ENCODE measurements at regions not wholly inside any gene's neighbourhood (a gene's known extent, or its start where the extent isn't known, plus 50 kb on each side); places are given as distances from the start of the nearest gene placed in this dataset.

- POLR2A ChIA-PET: no interaction called here
- Histone ChIP-seq H3K9me3 (ENCODE audit: control insufficient read depth in 1 of 2, insufficient read depth in 1 of 2, low read depth in 1 of 2, low read length in 2 of 2) (peaks cover 0 to 6% of the 10 kb centered on the region in 2 experiments; a peak in 2 of 4 replicates), H3K79me2 (ENCODE audit: insufficient read depth, low read length) (no peaks in the 10 kb centered on the region), H2AFZ (ENCODE audit: low read depth, low read length, poor library complexity, severe bottlenecking) (no peak overlapping the region), H3K4me3 (replicated peaks in 1 of 2; ENCODE audit: low read depth in 1 of 2, low read length in 2 of 2) (no peak overlapping the region), H3K36me3 (ENCODE audit: control insufficient read depth in 1 of 2, insufficient read depth in 2 of 2, low read length in 2 of 2) (no peaks in the 10 kb centered on the region), H3K9me2 (ENCODE audit: insufficient read depth) (no peaks in the 10 kb centered on the region), H3K27ac (ENCODE audit: low read depth, low read length) (no peak overlapping the region), H3K27me3 (ENCODE audit: insufficient read depth, low read length) (no peaks in the 10 kb centered on the region), H3K4me1 (ENCODE audit: control insufficient read depth in 1 of 2, insufficient read depth in 2 of 2, low read length in 2 of 2) (no peaks in the 10 kb centered on the region), H4K20me1 (ENCODE audit: insufficient read depth) (no peaks in the 10 kb centered on the region), H3K9ac (ENCODE audit: low read length) (no peak overlapping the region), H3K4me2 (ENCODE audit: low read length) (no peak overlapping the region)
- BruUV-seq (replicated peaks): no TSS peak
- CTCF ChIA-PET: no interaction called here
- intact Hi-C loops (cut with micrococcal nuclease): no loop called here
- RAD21 ChIA-PET (ENCODE audit: low non-redundant PET in 1 of 2, low total read pairs in 2 of 2, uncharacterized antibody in 2 of 2, unreplicated experiment in 2 of 2): no interaction called here
- TF ChIP-seq FOSL1 (IDR thresholded peaks at IDR 0.05; ENCODE audit: low read depth): no peak
- TF ChIP-seq SRF (IDR thresholded peaks at IDR 0.05; ENCODE audit: low read depth): no peak
- TF ChIP-seq ZBTB33 (IDR thresholded peaks at IDR 0.05; ENCODE audit: extremely low read depth, insufficient replicate concordance, low read length): no peak
- TF ChIP-seq JUND (IDR thresholded peaks at IDR 0.05): no peak
- no peak for TF ChIP-seq MAX (IDR thresholded peaks at IDR 0.05)
- DNase-seq (ENCODE audit: low read depth, low spot score) (no peak), ATAC-seq (no peak)
Observed at GRCh38 chr2:37820471-37820986, 104.6 kb upstream of the RMDN2 start.

- Histone ChIP-seq H3K36me3 (ENCODE audit: control insufficient read depth in 1 of 2, insufficient read depth in 2 of 2, low read length in 2 of 2) (no peaks in the 10 kb centered on the region), H3K27ac (ENCODE audit: low read depth, low read length) (no peak overlapping the region), H4K20me1 (ENCODE audit: insufficient read depth) (no peaks in the 10 kb centered on the region), H3K9me2 (ENCODE audit: insufficient read depth) (no peaks in the 10 kb centered on the region), H3K4me2 (ENCODE audit: low read length) (no peak overlapping the region), H3K9me3 (ENCODE audit: control insufficient read depth in 1 of 2, insufficient read depth in 1 of 2, low read depth in 1 of 2, low read length in 2 of 2) (peaks cover 0 to 5% of the 10 kb centered on the region in 2 experiments; a peak in 2 of 4 replicates), H3K4me1 (ENCODE audit: control insufficient read depth in 1 of 2, insufficient read depth in 2 of 2, low read length in 2 of 2) (peaks cover 4 to 6% of the 10 kb centered on the region in 2 experiments; a peak in 1 of 4 replicates), H3K27me3 (ENCODE audit: insufficient read depth, low read length) (no peaks in the 10 kb centered on the region), H3K79me2 (ENCODE audit: insufficient read depth, low read length) (no peaks in the 10 kb centered on the region), H2AFZ (ENCODE audit: low read depth, low read length, poor library complexity, severe bottlenecking) (no peak overlapping the region), H3K9ac (ENCODE audit: low read length) (no peak overlapping the region), H3K4me3 (replicated peaks in 1 of 2; ENCODE audit: low read depth in 1 of 2, low read length in 2 of 2) (no peak overlapping the region)
- ChIA-PET POLR2A (no interaction called here), RAD21 (ENCODE audit: low non-redundant PET in 1 of 2, low total read pairs in 2 of 2, uncharacterized antibody in 2 of 2, unreplicated experiment in 2 of 2) (no interaction called here), CTCF (no interaction called here)
- ATAC-seq (no peak), DNase-seq (ENCODE audit: low read depth, low spot score) (no peak)
- no peak for TF ChIP-seq EZH2 (IDR thresholded peaks at IDR 0.05)
- TF ChIP-seq FOSL1 (IDR thresholded peaks at IDR 0.05; ENCODE audit: low read depth): no peak
- TF ChIP-seq RAD21 (IDR thresholded peaks at IDR 0.05; ENCODE audit: low read depth): no peak
- TF ChIP-seq REST (IDR thresholded peaks at IDR 0.05; ENCODE audit: low read depth): no peak
- TF ChIP-seq ZNF274 (IDR thresholded peaks at IDR 0.05; ENCODE audit: low read depth, low read length): no peak
- TF ChIP-seq JUND (IDR thresholded peaks at IDR 0.05): no peak
- no peak for TF ChIP-seq SRF (IDR thresholded peaks at IDR 0.05; ENCODE audit: low read depth)
- no peak for TF ChIP-seq EZH2phosphoT487 (IDR thresholded peaks at IDR 0.05; ENCODE audit: borderline replicate concordance)
- TF ChIP-seq POLR2AphosphoS5 (IDR thresholded peaks at IDR 0.05; ENCODE audit: low read depth, low read length): no peak
- intact Hi-C loops (cut with micrococcal nuclease): no loop called here
- no TSS peak for BruUV-seq (replicated peaks)
Observed at GRCh38 chr2:37825586-37825985, 99.5 kb upstream of the RMDN2 start.

Data from HCT116 (cell line).